ENCODE measurements at regions not wholly inside any gene's neighbourhood (a gene's known extent, or its start where the extent isn't known, plus 50 kb on each side); places are given as distances from the start of the nearest gene placed in this dataset.
"Not testable (repeated sequence)": the region's sequence is repeated elsewhere in the genome, so short reads cannot be mapped to it uniquely, and the experiment has no call there.

DNA sequence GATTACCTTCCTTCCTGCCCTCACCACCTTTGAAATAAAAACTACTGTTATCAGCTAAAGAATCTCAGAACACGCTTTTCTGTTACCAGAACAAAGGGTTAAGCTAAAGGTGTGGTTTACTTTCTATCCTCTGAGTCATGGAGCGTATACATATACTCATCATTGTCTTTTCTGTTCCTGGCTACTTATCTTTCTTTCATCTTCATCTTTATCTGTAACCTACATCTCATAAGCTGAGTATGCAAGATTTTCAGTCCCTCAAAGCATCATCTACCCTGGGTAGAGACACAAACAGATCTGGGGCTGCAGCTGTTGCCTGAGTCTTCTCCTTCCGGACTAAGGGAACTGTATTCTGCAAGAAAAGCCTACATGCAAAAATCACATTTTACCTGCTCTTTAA is 75.6 kb downstream of the LMO4 start:
- TF ChIP-seq EZH2 (IDR thresholded peaks at IDR 0.05; ENCODE audit: borderline replicate concordance, low read length): no peak
- TF ChIP-seq, protein P1, sequence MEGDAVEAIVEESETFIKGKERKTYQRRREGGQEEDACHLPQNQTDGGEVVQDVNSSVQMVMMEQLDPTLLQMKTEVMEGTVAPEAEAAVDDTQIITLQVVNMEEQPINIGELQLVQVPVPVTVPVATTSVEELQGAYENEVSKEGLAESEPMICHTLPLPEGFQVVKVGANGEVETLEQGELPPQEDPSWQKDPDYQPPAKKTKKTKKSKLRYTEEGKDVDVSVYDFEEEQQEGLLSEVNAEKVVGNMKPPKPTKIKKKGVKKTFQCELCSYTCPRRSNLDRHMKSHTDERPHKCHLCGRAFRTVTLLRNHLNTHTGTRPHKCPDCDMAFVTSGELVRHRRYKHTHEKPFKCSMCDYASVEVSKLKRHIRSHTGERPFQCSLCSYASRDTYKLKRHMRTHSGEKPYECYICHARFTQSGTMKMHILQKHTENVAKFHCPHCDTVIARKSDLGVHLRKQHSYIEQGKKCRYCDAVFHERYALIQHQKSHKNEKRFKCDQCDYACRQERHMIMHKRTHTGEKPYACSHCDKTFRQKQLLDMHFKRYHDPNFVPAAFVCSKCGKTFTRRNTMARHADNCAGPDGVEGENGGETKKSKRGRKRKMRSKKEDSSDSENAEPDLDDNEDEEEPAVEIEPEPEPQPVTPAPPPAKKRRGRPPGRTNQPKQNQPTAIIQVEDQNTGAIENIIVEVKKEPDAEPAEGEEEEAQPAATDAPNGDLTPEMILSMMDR (IDR thresholded peaks at IDR 0.05; ENCODE audit: low read length): no peak
- H3K36me3 ChIP-seq (ENCODE audit: insufficient read depth, low read length): peaks cover 27% of the 10 kb centered on the region
- H3K79me2 ChIP-seq (ENCODE audit: insufficient read depth, low read length): peaks cover 4% of the 10 kb centered on the region; the same call in 1 of the 2 replicates
- H3K9me2 ChIP-seq (ENCODE audit: low read depth, low read length): no peaks in the 10 kb centered on the region
- peak overlapping the region; percentile 27 for H3K4me2 ChIP-seq (ENCODE audit: low read length)
- H4K20me1 ChIP-seq (ENCODE audit: insufficient read depth, low read length): no peaks in the 10 kb centered on the region
- no peak overlapping the region for H2AFZ ChIP-seq (ENCODE audit: low read length)
- no peaks in the 10 kb centered on the region for H3K27me3 ChIP-seq (ENCODE audit: insufficient read depth, low read length)
- peak overlapping the region; percentile 3 for H3K4me3 ChIP-seq (ENCODE audit: low read depth, low read length, poor library complexity, severe bottlenecking)
- peak overlapping the region; percentile 45; the same call in 1 of the 2 replicates for H3K9ac ChIP-seq (ENCODE audit: low read length)
- peaks cover 89% of the 10 kb centered on the region for H3K4me1 ChIP-seq (ENCODE audit: insufficient read depth, low read length, severe bottlenecking)
- no peaks in the 10 kb centered on the region for H3K9me3 ChIP-seq (ENCODE audit: low read length)
- H3F3A ChIP-seq (ENCODE audit: insufficient read depth, low read length): peaks cover 13% of the 10 kb centered on the region; the same call in 1 of the 2 replicates
- peak overlapping the region; percentile 93 for H3K27ac ChIP-seq (ENCODE audit: low read depth, low read length, poor library complexity, severe bottlenecking)

DNA sequence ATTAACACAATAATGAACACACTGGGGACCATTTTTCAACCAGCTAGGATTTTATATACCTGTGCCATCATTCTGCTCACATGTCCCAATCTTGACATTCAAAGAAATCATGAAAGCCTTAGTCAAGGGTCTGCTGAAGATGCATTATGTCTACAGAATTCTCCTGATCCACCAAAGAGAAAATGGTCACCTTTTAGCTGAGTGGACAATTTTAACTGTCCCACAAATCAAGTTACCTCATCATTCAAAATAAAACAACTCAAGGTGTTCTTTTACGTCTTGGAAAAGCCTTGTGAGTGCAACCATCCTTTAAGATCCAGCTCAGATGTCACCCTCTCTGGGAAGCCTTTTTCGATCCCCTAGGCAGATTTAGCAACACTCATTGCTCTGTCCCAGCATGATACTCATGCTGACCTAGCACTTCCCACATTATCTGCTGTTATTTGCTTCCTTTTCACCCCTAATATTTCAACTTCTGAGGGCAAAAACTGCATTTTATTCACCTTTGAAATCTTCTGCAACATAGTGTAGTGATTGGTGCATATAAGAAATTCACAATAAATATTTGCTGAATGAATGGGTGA is 80.1 kb downstream of the LMO4 start:
- Histone ChIP-seq H3K4me2 (ENCODE audit: low read length) (peak overlapping the region; percentile 98), H3K79me2 (ENCODE audit: insufficient read depth, low read length) (peaks cover 10% of the 10 kb centered on the region; the same call in 1 of the 2 replicates)

DNA sequence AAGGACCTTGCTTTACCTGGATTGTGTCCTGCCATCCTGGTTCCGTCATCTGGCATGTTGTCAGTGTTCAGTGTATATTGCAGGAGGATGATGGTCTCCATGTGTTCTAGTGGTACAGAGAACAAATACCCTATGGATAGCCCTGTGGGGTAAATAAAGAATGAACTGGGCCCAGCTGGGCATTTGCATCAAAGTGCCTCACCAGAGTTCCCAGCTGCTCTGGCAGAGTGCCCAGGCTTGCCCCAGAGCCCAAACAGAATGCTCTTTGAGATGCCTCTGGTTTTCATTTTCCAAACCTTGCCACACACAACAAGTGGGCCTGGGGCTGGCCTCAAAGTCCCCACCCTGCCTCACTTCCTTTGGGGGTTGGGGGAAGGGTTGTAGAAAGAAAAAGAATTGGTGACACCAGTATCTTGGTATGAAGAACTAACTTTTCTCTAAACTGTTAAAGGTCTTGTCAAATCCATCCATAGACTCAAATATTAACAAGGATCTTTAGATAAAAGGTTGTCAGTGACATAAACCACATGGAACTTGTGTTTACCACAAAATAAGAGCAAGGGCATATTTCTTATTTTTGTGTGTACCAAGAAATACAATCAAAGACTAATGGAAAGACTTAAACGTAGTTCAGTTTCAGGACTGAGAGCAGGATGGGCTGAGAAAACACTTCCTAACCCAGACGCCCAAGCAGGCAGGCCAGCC is 82.2 kb downstream of the LMO4 start:
- Histone ChIP-seq H4K20me1 (ENCODE audit: insufficient read depth, low read length) (no peaks in the 10 kb centered on the region), H3K4me3 (ENCODE audit: low read depth, low read length, poor library complexity, severe bottlenecking) (peak overlapping the region; percentile 74), H3K9me3 (ENCODE audit: low read length) (no peaks in the 10 kb centered on the region), H3K79me2 (ENCODE audit: insufficient read depth, low read length) (peaks cover 10% of the 10 kb centered on the region; the same call in 1 of the 2 replicates), H3K27me3 (ENCODE audit: insufficient read depth, low read length) (no peaks in the 10 kb centered on the region), H3F3A (ENCODE audit: insufficient read depth, low read length) (0 out of 2 replicates have a peak, but pooled peaks cover 3% of the 10 kb centered on the region), H3K36me3 (ENCODE audit: insufficient read depth, low read length) (peaks cover 22% of the 10 kb centered on the region), H3K4me2 (ENCODE audit: low read length) (peak overlapping the region; percentile 98), H3K9me2 (ENCODE audit: low read depth, low read length) (no peaks in the 10 kb centered on the region), H3K9ac (ENCODE audit: low read length) (peak overlapping the region; percentile 89), H3K27ac (ENCODE audit: low read depth, low read length, poor library complexity, severe bottlenecking) (peak overlapping the region; percentile 99), H3K4me1 (ENCODE audit: insufficient read depth, low read length, severe bottlenecking) (peaks cover 74% of the 10 kb centered on the region), H2AFZ (ENCODE audit: low read length) (no peak overlapping the region)
- no peak for TF ChIP-seq EZH2 (IDR thresholded peaks at IDR 0.05; ENCODE audit: borderline replicate concordance, low read length)
- TF ChIP-seq, protein P1 (IDR thresholded peaks at IDR 0.05; ENCODE audit: low read length): no peak

More for the DNA sequence above, 80.1 kb downstream of the LMO4 start:
- Histone ChIP-seq H3K36me3 (ENCODE audit: insufficient read depth, low read length) (peaks cover 27% of the 10 kb centered on the region), H3K9me3 (ENCODE audit: low read length) (no peaks in the 10 kb centered on the region), H3K9me2 (ENCODE audit: low read depth, low read length) (no peaks in the 10 kb centered on the region), H3F3A (ENCODE audit: insufficient read depth, low read length) (peaks cover 8% of the 10 kb centered on the region; the same call in 1 of the 2 replicates), H3K9ac (ENCODE audit: low read length) (peak overlapping the region; percentile 89), H2AFZ (ENCODE audit: low read length) (no peak overlapping the region), H4K20me1 (ENCODE audit: insufficient read depth, low read length) (no peaks in the 10 kb centered on the region), H3K4me3 (ENCODE audit: low read depth, low read length, poor library complexity, severe bottlenecking) (peak overlapping the region; percentile 74), H3K4me1 (ENCODE audit: insufficient read depth, low read length, severe bottlenecking) (peaks cover 89% of the 10 kb centered on the region), H3K27me3 (ENCODE audit: insufficient read depth, low read length) (no peaks in the 10 kb centered on the region), H3K27ac (ENCODE audit: low read depth, low read length, poor library complexity, severe bottlenecking) (peak overlapping the region; percentile 99)
- no peak for TF ChIP-seq EZH2 (IDR thresholded peaks at IDR 0.05; ENCODE audit: borderline replicate concordance, low read length)
- TF ChIP-seq, protein P1 (IDR thresholded peaks at IDR 0.05; ENCODE audit: low read length): no peak

DNA sequence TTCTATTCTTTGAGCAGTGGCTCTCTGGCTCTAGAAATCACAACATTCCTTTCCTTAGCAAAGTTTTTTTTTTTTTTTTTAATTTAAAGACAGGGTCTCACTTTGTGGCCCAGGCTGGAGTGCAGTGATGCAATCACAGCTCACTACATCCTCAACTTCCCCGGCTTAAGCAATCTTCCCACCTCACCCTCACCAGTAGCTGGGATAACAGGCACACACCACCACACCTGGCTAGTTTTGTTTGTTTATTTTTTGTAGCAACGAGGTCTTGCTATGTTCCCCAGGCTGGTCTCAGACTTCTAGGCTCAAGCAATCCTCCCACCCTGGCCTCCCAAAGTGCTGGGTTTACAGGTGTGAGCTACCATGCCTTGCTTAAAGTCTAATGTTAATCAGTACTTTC is 85.2 kb downstream of the LMO4 start:
- H2AFZ ChIP-seq (ENCODE audit: low read length); H3K4me3 ChIP-seq (ENCODE audit: low read depth, low read length, poor library complexity, severe bottlenecking); H3K9ac ChIP-seq (ENCODE audit: low read length); H3K9me2 ChIP-seq (ENCODE audit: low read depth, low read length); H3K36me3 ChIP-seq (ENCODE audit: insufficient read depth, low read length); H3K27me3 ChIP-seq (ENCODE audit: insufficient read depth, low read length); H3K9me3 ChIP-seq (ENCODE audit: low read length); H3K4me2 ChIP-seq (ENCODE audit: low read length); H3K79me2 ChIP-seq (ENCODE audit: insufficient read depth, low read length); H4K20me1 ChIP-seq (ENCODE audit: insufficient read depth, low read length); H3F3A ChIP-seq (ENCODE audit: insufficient read depth, low read length): not testable (repeated sequence)
- Histone ChIP-seq H3K4me1 (ENCODE audit: insufficient read depth, low read length, severe bottlenecking) (peaks cover 53% of the 10 kb centered on the region), H3K27ac (ENCODE audit: low read depth, low read length, poor library complexity, severe bottlenecking) (peak overlapping the region; percentile 99)

Data from OCI-LY1 (cell line).